ENCODE measurements at regions not wholly inside any gene's neighbourhood (a gene's known extent, or its start where the extent isn't known, plus 50 kb on each side); places are given as distances from the start of the nearest gene placed in this dataset.

GRCh38 chr13:90395846-90396245 lies 951.6 kb upstream of the MIR17HG start:
- TF ChIP-seq CTCF (IDR thresholded peaks at IDR 0.05): no peak
- TF ChIP-seq POLR2A (IDR thresholded peaks at IDR 0.05): no peak
- TF ChIP-seq EP300 (IDR thresholded peaks at IDR 0.05): no peak

Data from ovary (tissue), 3 donors.